Mesendoderm (in vitro differentiated cells): ENCODE measurements at regions not wholly inside any gene's neighbourhood (a gene's known extent, or its start where the extent isn't known, plus 50 kb on each side); places are given as distances from the start of the nearest gene placed in this dataset.

Experiments
- DNase-seq: peaks from one replicate; pipeline ENCODE4 v3.0.0; 2013
- H2AK5ac ChIP-seq: 2 replicates; pipeline ENCODE4 v1.6.1; 2013; ENCODE audit warnings: low read length, inconsistent platforms
- H2BK120ac ChIP-seq: 2 replicates; pipeline ENCODE4 v1.6.1; 2013; ENCODE audit warnings: low read depth, mild to moderate bottlenecking, low read length, moderate library complexity, mixed read lengths
- H2BK15ac ChIP-seq: replicated peaks from 2 replicates; pipeline ENCODE4 v1.6.1; 2013; ENCODE audit warnings: low read depth, mild to moderate bottlenecking, moderate library complexity
- H2BK5ac ChIP-seq: 2 replicates; pipeline ENCODE4 v1.6.1; 2013; ENCODE audit warnings: low read length, inconsistent platforms
- H3K18ac ChIP-seq: 2 replicates; pipeline ENCODE4 v1.6.1; 2013; ENCODE audit warnings: mild to moderate bottlenecking, low read length, mixed read lengths
- H3K23ac ChIP-seq: one replicate; pipeline ENCODE4 v1.6.1; 2013; ENCODE audit warnings: low read length
- H3K27ac ChIP-seq: 2 replicates; pipeline ENCODE4 v1.5.1; 2013; ENCODE audit warnings: low read depth, mild to moderate bottlenecking, inconsistent platforms, low read length, moderate library complexity
- H3K27me3 ChIP-seq: 2 replicates; pipeline ENCODE4 v1.6.1; 2013; ENCODE audit warnings: low read length, control low read depth, mild to moderate bottlenecking, inconsistent platforms; ENCODE audit not compliant: insufficient read depth, poor library complexity
- H3K36me3 ChIP-seq: 2 replicates; pipeline ENCODE4 v1.6.1; 2013; ENCODE audit warnings: low read length, inconsistent platforms; ENCODE audit not compliant: control insufficient read depth, insufficient read depth
- H3K4ac ChIP-seq: one replicate; pipeline ENCODE4 v1.6.1; 2013; ENCODE audit warnings: low read depth, mild to moderate bottlenecking, low read length, moderate library complexity
- H3K4me1 ChIP-seq: 2 replicates; pipeline ENCODE4 v1.6.1; 2013; ENCODE audit warnings: low read depth, low read length, inconsistent platforms; ENCODE audit not compliant: control insufficient read depth
- H3K4me2 ChIP-seq: 2 replicates; pipeline ENCODE4 v1.6.1; 2013; ENCODE audit warnings: low read length
- H3K4me3 ChIP-seq: 2 replicates; pipeline ENCODE4 v1.5.1; 2013; ENCODE audit warnings: mild to moderate bottlenecking, low read length
- H3K56ac ChIP-seq: one replicate; pipeline ENCODE4 v1.6.1; 2013; ENCODE audit warnings: low read length
- H3K79me1 ChIP-seq: 2 replicates; pipeline ENCODE4 v1.6.1; 2013; ENCODE audit warnings: low read length, inconsistent platforms
- H3K79me2 ChIP-seq: 2 replicates; pipeline ENCODE4 v1.6.1; 2013; ENCODE audit warnings: mild to moderate bottlenecking, low read length; ENCODE audit not compliant: control insufficient read depth, insufficient read depth
- H3K9ac ChIP-seq: 2 replicates; pipeline ENCODE4 v1.6.1; 2013; ENCODE audit warnings: low read length, inconsistent platforms
- H4K5ac ChIP-seq: one replicate; pipeline ENCODE4 v1.6.1; 2013; ENCODE audit warnings: low read length
- H4K8ac ChIP-seq: one replicate; pipeline ENCODE4 v1.6.1; 2013; ENCODE audit warnings: low read depth, mild to moderate bottlenecking, control low read depth, low read length, moderate library complexity
- WGBS: extraction: QIAGEN DNeasy Blood & Tissue Kit; methylation state at CpG from one replicate; pipeline ENCODE4 v1.1.7; 2013; ENCODE audit warnings: low lambda C conversion rate, missing lambda C conversion rate; ENCODE audit not compliant: insufficient coverage; ENCODE audit errors: extremely low coverage; 5-methylcytosine and 5-hydroxymethylcytosine counted together

DNA sequence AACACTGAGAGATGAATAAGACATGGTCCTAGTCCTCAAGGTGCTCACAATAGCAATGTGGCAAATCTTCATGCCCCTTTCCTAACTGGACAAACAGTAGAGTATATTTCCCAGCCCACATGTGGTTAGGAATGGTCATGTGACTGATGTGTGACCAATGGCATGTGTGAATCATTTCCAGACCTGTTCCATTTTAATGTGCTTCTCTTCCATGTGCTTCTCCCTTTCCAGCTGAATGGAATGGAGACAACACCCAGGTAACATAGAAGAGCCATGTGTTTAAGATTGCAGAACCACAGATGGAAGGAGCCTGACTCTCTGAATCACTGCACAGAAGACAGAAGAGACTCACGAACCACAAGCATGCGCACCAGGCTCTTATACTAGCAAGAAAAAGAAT, 409.9 kb upstream of the NFIA start:
- H3K56ac ChIP-seq: no peak overlapping the region
- H2BK5ac ChIP-seq: no peak overlapping the region
- DNase-seq: no peak
- no peak overlapping the region for H3K23ac ChIP-seq
- no peaks in the 10 kb centered on the region for H3K36me3 ChIP-seq
- H2BK120ac ChIP-seq: no peak overlapping the region
- H3K79me2 ChIP-seq: no peaks in the 10 kb centered on the region
- no peak overlapping the region for H3K4me2 ChIP-seq
- no peak overlapping the region for H2BK15ac ChIP-seq
- no peak overlapping the region for H3K27ac ChIP-seq
- H2AK5ac ChIP-seq: no peak overlapping the region
- H3K4ac ChIP-seq: no peak overlapping the region
- H3K4me1 ChIP-seq: no peaks in the 10 kb centered on the region
- no peak overlapping the region for H4K8ac ChIP-seq
- H3K9ac ChIP-seq: no peak overlapping the region
- H3K4me3 ChIP-seq: no peak overlapping the region
- no CpG with 5 or more reads among the region's 2 CpGs for WGBS
- H3K79me1 ChIP-seq: no peaks in the 10 kb centered on the region
- H3K27me3 ChIP-seq: no peaks in the 10 kb centered on the region
- no peak overlapping the region for H4K5ac ChIP-seq
- no peak overlapping the region for H3K18ac ChIP-seq

DNA sequence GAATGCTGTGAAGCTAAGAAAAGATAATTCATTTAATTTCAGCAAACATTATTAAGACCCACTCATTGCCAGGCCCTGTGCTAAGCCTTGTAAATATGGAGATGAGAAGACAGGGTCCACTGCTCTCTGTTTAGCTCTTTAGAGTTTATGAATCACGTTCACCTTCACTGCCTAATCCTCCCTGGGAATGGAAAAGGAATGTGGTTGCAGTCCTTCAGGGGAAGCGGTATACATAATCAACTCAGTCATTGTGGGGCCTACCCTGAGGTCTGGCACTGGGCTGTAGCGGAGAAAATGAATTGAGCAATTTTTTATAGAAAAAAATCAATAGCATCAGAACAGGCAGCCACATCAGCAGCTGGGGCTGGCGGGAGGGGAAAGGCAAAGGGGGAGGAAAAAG, 412.1 kb upstream of the NFIA start:
- Histone ChIP-seq H4K8ac (no peak overlapping the region), H3K4me1 (no peaks in the 10 kb centered on the region), H3K23ac (no peak overlapping the region), H2BK120ac (no peak overlapping the region), H3K56ac (no peak overlapping the region), H3K27ac (no peak overlapping the region), H3K79me2 (no peaks in the 10 kb centered on the region), H3K4ac (no peak overlapping the region), H3K4me2 (no peak overlapping the region), H4K5ac (no peak overlapping the region), H3K4me3 (no peak overlapping the region), H3K9ac (no peak overlapping the region), H2AK5ac (no peak overlapping the region), H3K27me3 (no peaks in the 10 kb centered on the region), H2BK15ac (no peak overlapping the region), H3K79me1 (no peaks in the 10 kb centered on the region), H3K18ac (no peak overlapping the region), H3K36me3 (no peaks in the 10 kb centered on the region), H2BK5ac (no peak overlapping the region)
- DNase-seq: no peak
- no CpG with 5 or more reads among the region's 4 CpGs for WGBS

DNA sequence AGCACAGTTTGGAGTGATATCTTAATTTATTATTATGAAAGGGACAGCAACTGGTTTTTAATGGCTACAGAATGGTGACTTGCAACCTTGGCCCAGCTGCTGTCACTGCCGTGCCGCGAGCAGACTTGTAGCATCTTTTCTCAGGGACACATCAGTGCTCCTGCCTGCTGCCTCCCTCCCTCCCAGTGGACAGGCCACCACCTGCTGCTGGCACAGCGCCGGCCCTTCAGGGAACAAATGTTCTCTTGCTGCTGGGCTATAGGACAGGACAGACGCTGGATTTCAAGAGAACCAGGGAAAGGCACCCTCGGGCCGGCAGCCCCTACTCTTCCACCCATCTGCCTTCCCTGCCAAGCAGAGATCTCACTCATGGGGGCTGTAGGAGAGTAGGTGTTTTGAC, 413.8 kb upstream of the NFIA start:
- Histone ChIP-seq H3K27ac (no peak overlapping the region), H2BK5ac (no peak overlapping the region), H3K36me3 (no peaks in the 10 kb centered on the region), H3K4me2 (no peak overlapping the region), H3K9ac (no peak overlapping the region), H2BK120ac (no peak overlapping the region), H3K4me3 (no peak overlapping the region), H3K18ac (no peak overlapping the region), H3K23ac (no peak overlapping the region), H2AK5ac (no peak overlapping the region), H3K27me3 (no peaks in the 10 kb centered on the region), H3K79me2 (no peaks in the 10 kb centered on the region), H3K56ac (no peak overlapping the region), H3K4ac (no peak overlapping the region), H3K79me1 (no peaks in the 10 kb centered on the region), H4K5ac (no peak overlapping the region), H2BK15ac (no peak overlapping the region), H3K4me1 (no peaks in the 10 kb centered on the region), H4K8ac (no peak overlapping the region)
- WGBS: no CpG with 5 or more reads among the region's 8 CpGs
- no peak for DNase-seq

DNA sequence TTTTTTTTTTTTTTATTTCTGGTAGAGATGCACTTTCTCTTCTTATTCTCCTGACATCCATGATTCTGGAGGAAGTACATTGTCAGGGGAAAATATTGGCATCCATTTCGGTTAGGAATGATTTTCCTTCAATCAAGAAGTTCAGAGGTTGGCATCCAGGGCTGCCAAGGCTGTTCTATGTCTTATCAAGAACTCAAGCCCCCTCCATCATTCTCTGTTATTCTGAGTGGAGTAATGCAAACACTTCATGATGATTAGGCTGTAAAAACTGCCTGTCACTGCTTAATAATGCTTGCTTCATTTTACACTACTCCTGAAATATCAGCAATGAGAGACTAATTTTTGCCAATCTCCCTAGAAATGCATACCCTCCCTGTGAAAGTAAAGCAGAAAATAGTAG, 417.1 kb upstream of the NFIA start:
- H3K79me2 ChIP-seq: no peaks in the 10 kb centered on the region
- no peaks in the 10 kb centered on the region for H3K4me1 ChIP-seq
- H3K27me3 ChIP-seq: no peaks in the 10 kb centered on the region
- H4K8ac ChIP-seq: no peak overlapping the region
- WGBS: no CpG with 5 or more reads among the region's 1 CpG
- no peak overlapping the region for H2BK5ac ChIP-seq
- no peak overlapping the region for H3K4me2 ChIP-seq
- H3K4me3 ChIP-seq: no peak overlapping the region
- no peak overlapping the region for H3K9ac ChIP-seq
- H3K18ac ChIP-seq: no peak overlapping the region
- no peak overlapping the region for H3K27ac ChIP-seq
- H3K23ac ChIP-seq: no peak overlapping the region
- no peaks in the 10 kb centered on the region for H3K36me3 ChIP-seq
- H2BK120ac ChIP-seq: no peak overlapping the region
- no peaks in the 10 kb centered on the region for H3K79me1 ChIP-seq
- no peak overlapping the region for H4K5ac ChIP-seq
- no peak overlapping the region for H3K4ac ChIP-seq
- no peak for DNase-seq
- no peak overlapping the region for H2AK5ac ChIP-seq
- H3K56ac ChIP-seq: no peak overlapping the region
- no peak overlapping the region for H2BK15ac ChIP-seq

DNA sequence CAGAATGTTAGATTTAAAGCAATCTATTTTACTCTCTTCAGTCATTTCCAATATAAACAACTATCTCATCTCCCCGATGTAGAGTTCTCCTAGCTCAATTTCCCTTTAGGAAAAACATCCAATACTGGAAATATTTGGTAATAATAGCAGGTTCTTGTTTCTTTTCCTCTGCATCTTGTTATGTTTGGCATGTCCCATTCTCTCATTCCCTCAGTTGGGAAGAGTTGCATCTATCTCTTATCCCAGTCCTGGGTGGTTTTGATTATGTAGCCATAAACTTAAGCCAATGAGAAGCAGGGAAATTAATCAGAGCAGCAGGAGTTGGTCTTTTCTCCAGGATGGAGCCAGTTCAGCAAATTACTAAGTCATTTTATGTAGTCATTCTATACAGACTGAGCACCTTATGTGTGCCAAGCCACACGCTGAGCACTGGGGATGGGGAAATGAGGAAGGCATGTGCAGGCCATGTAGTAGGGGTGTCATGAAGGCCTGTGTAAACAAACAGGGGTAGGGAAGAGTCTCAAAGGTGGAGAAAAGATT, 418.2 kb upstream of the NFIA start:
- H3K27me3 ChIP-seq: no peaks in the 10 kb centered on the region

DNA sequence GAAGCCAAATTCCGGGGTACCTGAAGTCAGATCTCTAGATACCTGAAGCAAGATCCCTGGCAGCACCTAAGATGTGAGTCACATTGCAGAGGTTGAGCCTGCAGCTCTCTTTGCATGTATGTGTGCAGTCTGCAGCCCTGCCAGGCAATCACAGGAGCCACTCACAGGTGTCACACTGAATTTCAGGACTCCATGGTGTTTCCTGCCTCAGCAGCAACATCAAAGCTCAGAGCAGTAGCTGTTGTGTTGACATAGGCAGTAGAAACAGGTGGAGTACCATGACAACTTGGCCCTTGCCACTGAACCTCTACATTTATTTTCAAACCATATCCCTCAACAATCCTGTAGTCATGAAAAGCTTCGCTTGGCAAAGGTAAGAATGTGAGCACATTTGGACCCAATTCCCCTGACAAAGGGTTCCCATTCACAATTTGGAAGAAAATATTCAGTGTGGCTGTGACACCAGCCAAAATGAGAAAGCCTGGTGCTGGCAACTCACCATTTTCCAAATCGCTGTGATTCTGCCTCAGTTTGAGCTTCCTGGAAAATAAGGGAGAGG, 419.8 kb upstream of the NFIA start:
- no peak overlapping the region for H3K27ac ChIP-seq
- H3K4me3 ChIP-seq: no peak overlapping the region
- no peak overlapping the region for H2BK15ac ChIP-seq
- no peaks in the 10 kb centered on the region for H3K36me3 ChIP-seq
- no peak overlapping the region for H2BK5ac ChIP-seq
- no peak overlapping the region for H4K8ac ChIP-seq
- no peaks in the 10 kb centered on the region for H3K79me1 ChIP-seq
- WGBS: no CpG with 5 or more reads among the region's 3 CpGs
- no peak overlapping the region for H3K9ac ChIP-seq
- no peak overlapping the region for H3K23ac ChIP-seq
- H4K5ac ChIP-seq: no peak overlapping the region
- H3K4me2 ChIP-seq: no peak overlapping the region
- no peak overlapping the region for H2AK5ac ChIP-seq
- H2BK120ac ChIP-seq: no peak overlapping the region
- no peak for DNase-seq
- no peaks in the 10 kb centered on the region for H3K4me1 ChIP-seq
- no peak overlapping the region for H3K56ac ChIP-seq
- H3K79me2 ChIP-seq: no peaks in the 10 kb centered on the region
- H3K27me3 ChIP-seq: no peaks in the 10 kb centered on the region
- no peak overlapping the region for H3K4ac ChIP-seq
- H3K18ac ChIP-seq: no peak overlapping the region

More for the DNA sequence above, 418.2 kb upstream of the NFIA start:
- Histone ChIP-seq H3K27ac (no peak overlapping the region), H3K4ac (no peak overlapping the region), H3K4me3 (no peak overlapping the region), H2BK5ac (no peak overlapping the region), H3K36me3 (no peaks in the 10 kb centered on the region), H3K18ac (no peak overlapping the region), H2AK5ac (no peak overlapping the region), H2BK15ac (no peak overlapping the region), H4K5ac (no peak overlapping the region), H4K8ac (no peak overlapping the region), H3K4me2 (no peak overlapping the region), H3K9ac (no peak overlapping the region), H3K56ac (no peak overlapping the region), H3K79me2 (no peaks in the 10 kb centered on the region), H3K23ac (no peak overlapping the region), H3K79me1 (no peaks in the 10 kb centered on the region), H2BK120ac (no peak overlapping the region), H3K4me1 (no peaks in the 10 kb centered on the region)
- no peak for DNase-seq
- no CpG with 5 or more reads among the region's 2 CpGs for WGBS
